ENCODE measurements at regions not wholly inside any gene's neighbourhood (a gene's known extent, or its start where the extent isn't known, plus 50 kb on each side); places are given as distances from the start of the nearest gene placed in this dataset.
"Not testable (repeated sequence)": the region's sequence is repeated elsewhere in the genome, so short reads cannot be mapped to it uniquely, and the experiment has no call there.

DNA sequence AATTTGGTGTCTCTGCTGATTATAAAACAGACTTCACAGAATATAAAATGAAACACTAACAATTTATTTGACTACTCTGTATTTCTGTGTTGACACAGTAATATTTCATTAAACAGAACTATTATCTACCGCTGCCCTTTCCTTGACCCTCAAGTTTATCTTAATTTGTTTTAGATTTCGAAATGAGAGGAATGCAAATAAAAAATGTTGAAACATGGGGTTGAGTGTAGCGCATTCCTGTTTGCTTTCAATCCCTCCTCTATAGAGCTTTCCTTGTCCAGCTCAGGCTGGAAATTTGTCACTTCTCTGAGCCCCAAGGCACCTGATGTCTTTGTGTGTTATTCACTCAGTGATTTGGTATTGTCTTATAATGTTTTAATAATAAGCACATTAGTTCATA is 550.2 kb downstream of the ZBBX start:
- H3K4me3 Mint-ChIP-seq: no peak overlapping the region
- H3K9me3 Mint-ChIP-seq: peaks cover 7 to 12% (median 11%) of the 10 kb centered on the region in 3 donors
- Histone ChIP-seq H3K9me3 (no peaks in the 10 kb centered on the region), H3K36me3 (ENCODE audit: control insufficient read depth in 2 of 2, extremely low read depth in 1 of 2, insufficient read depth in 1 of 2, low read length in 1 of 2) (no peaks in the 10 kb centered on the region), H3K4me3 (ENCODE audit: control insufficient read depth in 1 of 2, extremely low read depth in 1 of 2, low read length in 1 of 2) (no peak overlapping the region), H3K4me1 (ENCODE audit: control insufficient read depth in 1 of 2, extremely low read depth in 1 of 2, insufficient read depth in 2 of 2, low read length in 2 of 2) (no peaks in the 10 kb centered on the region), H3K27ac (ENCODE audit: low read length) (no peak overlapping the region), H3K27me3 (replicated peaks in 1 of 2; ENCODE audit: control insufficient read depth in 2 of 2, extremely low read depth in 1 of 2, insufficient read depth in 2 of 2, low read length in 1 of 2) (no peaks in the 10 kb centered on the region)
- ATAC-seq (replicated peaks in 1 of 4): no peak
- H3K36me3 Mint-ChIP-seq: no peaks in the 10 kb centered on the region
- no peaks in the 10 kb centered on the region for H3K4me1 Mint-ChIP-seq
- no CpG with 5 or more reads among the region's 3 CpGs for WGBS (ENCODE audit: insufficient coverage)
- DNase-seq: no peak
- CTCF ChIA-PET: no interaction called here
- H3K27ac Mint-ChIP-seq: no peak overlapping the region
- POLR2A ChIA-PET: no interaction called here
- no peaks in the 10 kb centered on the region for H3K27me3 Mint-ChIP-seq

DNA sequence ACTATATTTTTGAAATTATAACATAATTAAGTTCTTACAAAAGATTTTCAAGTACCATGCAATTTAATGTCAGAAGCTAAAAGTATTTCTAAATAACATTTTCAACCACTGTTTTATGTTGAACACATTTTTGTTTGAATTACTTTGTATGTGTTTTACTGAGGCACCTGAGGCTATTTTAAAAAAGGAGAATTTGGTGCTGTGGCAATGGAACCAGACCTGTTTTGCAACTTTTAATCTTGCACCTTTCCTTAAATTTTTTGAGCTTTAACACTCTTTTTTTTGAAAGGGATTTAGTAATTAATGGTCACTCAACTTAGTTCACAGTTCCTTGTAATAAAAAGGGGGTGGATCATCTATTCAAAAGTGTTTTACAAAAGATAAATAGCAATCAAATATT is 561.6 kb downstream of the ZBBX start:
- Histone ChIP-seq H3K27ac (ENCODE audit: low read length) (no peak overlapping the region), H3K4me1 (ENCODE audit: control insufficient read depth in 1 of 2, extremely low read depth in 1 of 2, insufficient read depth in 2 of 2, low read length in 2 of 2) (no peaks in the 10 kb centered on the region), H3K9me3 (no peaks in the 10 kb centered on the region), H3K36me3 (ENCODE audit: control insufficient read depth in 2 of 2, extremely low read depth in 1 of 2, insufficient read depth in 1 of 2, low read length in 1 of 2) (no peaks in the 10 kb centered on the region), H3K4me3 (ENCODE audit: control insufficient read depth in 1 of 2, extremely low read depth in 1 of 2, low read length in 1 of 2) (no peak overlapping the region), H3K27me3 (replicated peaks in 1 of 2; ENCODE audit: control insufficient read depth in 2 of 2, extremely low read depth in 1 of 2, insufficient read depth in 2 of 2, low read length in 1 of 2) (no peaks in the 10 kb centered on the region)
- Mint-ChIP-seq H3K4me1 (no peaks in the 10 kb centered on the region), H3K9me3 (peaks cover 0 to 14% (median 6%) of the 10 kb centered on the region in 3 donors), H3K27me3 (no peaks in the 10 kb centered on the region), H3K36me3 (no peaks in the 10 kb centered on the region), H3K27ac (no peak overlapping the region), H3K4me3 (no peak overlapping the region)
- POLR2A ChIA-PET: no interaction called here
- CTCF ChIA-PET: no interaction called here
- no peak for DNase-seq
- no peak for ATAC-seq (replicated peaks in 1 of 4)

DNA sequence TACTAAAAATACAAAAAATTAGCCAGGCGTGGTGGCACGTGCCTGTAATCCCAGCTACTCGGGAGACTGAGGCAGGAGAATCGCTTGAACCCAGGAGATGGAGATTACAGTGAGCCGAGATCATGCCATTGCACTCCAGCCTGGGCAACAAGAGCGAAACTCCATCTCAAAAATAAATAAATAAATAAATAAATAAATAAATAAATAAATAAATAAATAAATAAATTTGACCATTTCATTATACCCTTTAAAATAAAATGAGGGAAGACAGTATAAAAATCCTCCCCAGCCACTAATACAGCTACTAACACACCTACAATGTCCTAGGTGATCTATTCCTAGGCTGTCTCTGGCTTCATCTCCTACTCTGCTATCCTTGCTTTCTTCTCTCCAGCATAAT is 562.8 kb downstream of the ZBBX start:
- H3K9me3 ChIP-seq; H3K27ac Mint-ChIP-seq; CTCF ChIA-PET; POLR2A ChIA-PET; ATAC-seq (replicated peaks in 1 of 4); H3K36me3 ChIP-seq (ENCODE audit: control insufficient read depth in 2 of 2, extremely low read depth in 1 of 2, insufficient read depth in 1 of 2, low read length in 1 of 2); H3K27me3 Mint-ChIP-seq; H3K4me1 Mint-ChIP-seq; H3K27me3 ChIP-seq (replicated peaks in 1 of 2; ENCODE audit: control insufficient read depth in 2 of 2, extremely low read depth in 1 of 2, insufficient read depth in 2 of 2, low read length in 1 of 2); H3K4me1 ChIP-seq (ENCODE audit: control insufficient read depth in 1 of 2, extremely low read depth in 1 of 2, insufficient read depth in 2 of 2, low read length in 2 of 2); DNase-seq; H3K4me3 ChIP-seq (ENCODE audit: control insufficient read depth in 1 of 2, extremely low read depth in 1 of 2, low read length in 1 of 2); H3K27ac ChIP-seq (ENCODE audit: low read length); H3K4me3 Mint-ChIP-seq; H3K36me3 Mint-ChIP-seq: not testable (repeated sequence)
- H3K9me3 Mint-ChIP-seq: peaks cover 0 to 11% (median 6%) of the 10 kb centered on the region in 3 donors
- no CpG with 5 or more reads among the region's 6 CpGs for WGBS (ENCODE audit: insufficient coverage)

DNA sequence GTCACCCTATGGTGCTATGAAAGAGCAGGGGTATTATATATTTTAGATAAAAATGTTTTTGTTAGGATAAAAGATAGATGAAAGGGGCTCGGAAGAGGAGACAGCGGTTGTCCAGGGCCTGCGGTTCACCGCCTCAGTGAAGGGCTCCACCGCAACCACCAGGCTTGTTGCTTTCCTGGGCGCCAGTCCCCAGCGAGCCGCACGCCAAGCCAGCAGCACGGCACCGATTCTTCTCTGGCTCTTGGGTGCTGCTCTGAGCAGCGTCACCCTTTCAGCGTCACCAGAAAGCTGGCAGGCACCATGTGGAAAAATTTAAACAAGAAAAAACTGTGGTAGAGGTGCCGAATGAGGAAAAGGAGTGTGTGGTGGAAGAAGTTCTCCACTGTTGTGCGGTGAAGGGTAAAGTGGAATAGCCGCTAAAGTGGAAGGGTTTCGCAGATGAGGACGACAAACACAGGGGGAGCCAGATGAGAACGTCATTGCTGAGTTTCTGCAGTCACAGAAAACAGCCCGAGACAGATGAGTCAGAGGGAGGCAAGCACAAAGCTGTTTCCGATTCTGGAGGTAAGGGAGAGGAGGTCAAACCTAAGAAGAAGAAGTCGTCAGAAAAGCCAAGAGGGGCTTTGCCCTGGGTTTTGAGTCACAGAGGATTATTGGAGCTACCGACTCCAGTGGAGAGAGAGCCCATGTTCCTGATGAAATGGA is 569.2 kb downstream of the ZBBX start:
- Mint-ChIP-seq H3K27ac (no peak overlapping the region), H3K4me3 (no peak overlapping the region), H3K36me3 (no peaks in the 10 kb centered on the region), H3K27me3 (no peaks in the 10 kb centered on the region), H3K4me1 (no peaks in the 10 kb centered on the region), H3K9me3 (peaks cover 18 to 25% (median 24%) of the 10 kb centered on the region in 3 donors)
- DNase-seq (no peak), ATAC-seq (replicated peaks in 1 of 4) (no peak)
- ChIA-PET CTCF (no interaction called here), POLR2A (no interaction called here)
- Histone ChIP-seq H3K4me3 (ENCODE audit: control insufficient read depth in 1 of 2, extremely low read depth in 1 of 2, low read length in 1 of 2) (no peak overlapping the region), H3K27me3 (replicated peaks in 1 of 2; ENCODE audit: control insufficient read depth in 2 of 2, extremely low read depth in 1 of 2, insufficient read depth in 2 of 2, low read length in 1 of 2) (no peaks in the 10 kb centered on the region), H3K36me3 (ENCODE audit: control insufficient read depth in 2 of 2, extremely low read depth in 1 of 2, insufficient read depth in 1 of 2, low read length in 1 of 2) (no peaks in the 10 kb centered on the region), H3K4me1 (ENCODE audit: control insufficient read depth in 1 of 2, extremely low read depth in 1 of 2, insufficient read depth in 2 of 2, low read length in 2 of 2) (no peaks in the 10 kb centered on the region), H3K27ac (ENCODE audit: low read length) (no peak overlapping the region), H3K9me3 (no peaks in the 10 kb centered on the region)
- 87% methylated on average over 15 of the region's 23 CpGs for WGBS (ENCODE audit: insufficient coverage)

DNA sequence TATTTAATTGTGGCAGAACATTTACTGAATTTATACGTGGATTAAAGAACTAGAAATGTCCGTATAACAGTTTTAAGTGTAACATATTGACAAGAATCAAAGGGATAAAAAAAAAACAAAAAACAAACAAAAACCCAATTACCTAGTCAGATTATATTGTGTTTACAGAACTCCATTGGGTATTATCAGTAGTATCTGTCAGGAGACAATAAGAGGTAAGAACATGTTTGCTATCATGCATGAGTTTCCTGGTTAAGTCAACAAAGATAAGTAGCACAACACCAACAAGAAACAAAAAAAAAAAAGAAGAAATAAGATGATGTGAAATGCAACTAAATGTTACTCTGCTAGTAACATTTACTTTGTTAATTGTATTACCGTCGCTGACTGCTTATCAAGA is 570.6 kb downstream of the ZBBX start:
- Histone ChIP-seq H3K9me3 (no peaks in the 10 kb centered on the region), H3K27me3 (replicated peaks in 1 of 2; ENCODE audit: control insufficient read depth in 2 of 2, extremely low read depth in 1 of 2, insufficient read depth in 2 of 2, low read length in 1 of 2) (no peaks in the 10 kb centered on the region), H3K36me3 (ENCODE audit: control insufficient read depth in 2 of 2, extremely low read depth in 1 of 2, insufficient read depth in 1 of 2, low read length in 1 of 2) (no peaks in the 10 kb centered on the region), H3K27ac (ENCODE audit: low read length) (no peak overlapping the region), H3K4me1 (ENCODE audit: control insufficient read depth in 1 of 2, extremely low read depth in 1 of 2, insufficient read depth in 2 of 2, low read length in 2 of 2) (no peaks in the 10 kb centered on the region), H3K4me3 (ENCODE audit: control insufficient read depth in 1 of 2, extremely low read depth in 1 of 2, low read length in 1 of 2) (no peak overlapping the region)
- no peaks in the 10 kb centered on the region for H3K27me3 Mint-ChIP-seq
- no peaks in the 10 kb centered on the region for H3K36me3 Mint-ChIP-seq
- H3K9me3 Mint-ChIP-seq: peaks cover 20 to 25% (median 20%) of the 10 kb centered on the region in 3 donors
- H3K4me1 Mint-ChIP-seq: no peaks in the 10 kb centered on the region
- H3K27ac Mint-ChIP-seq: no peak overlapping the region
- POLR2A ChIA-PET: no interaction called here
- WGBS (ENCODE audit: insufficient coverage): no CpG with 5 or more reads among the region's 4 CpGs
- no peak overlapping the region for H3K4me3 Mint-ChIP-seq
- ATAC-seq (replicated peaks in 1 of 4) (no peak), DNase-seq (no peak)
- CTCF ChIA-PET: no interaction called here

DNA sequence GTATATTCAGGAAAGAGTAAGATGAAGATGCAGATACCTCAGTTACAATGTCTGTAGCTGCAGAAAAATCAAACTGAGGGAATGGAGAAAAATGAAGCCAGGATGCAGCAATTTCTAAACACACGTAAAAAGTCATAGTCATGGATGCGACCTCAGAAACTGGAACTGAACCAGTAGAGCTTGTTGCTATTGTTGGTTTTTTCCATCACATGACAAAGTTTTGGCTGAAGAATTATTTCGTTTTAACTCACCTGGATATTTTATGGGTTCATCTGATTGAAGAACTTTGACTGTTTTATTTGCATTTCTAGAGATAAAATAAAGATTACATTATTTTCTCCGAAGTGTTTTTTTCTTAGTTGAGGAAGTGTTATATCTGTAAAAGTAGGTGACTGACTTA is 591.2 kb downstream of the ZBBX start:
- H3K27me3 Mint-ChIP-seq: no peaks in the 10 kb centered on the region
- Histone ChIP-seq H3K27ac (ENCODE audit: low read length) (no peak overlapping the region), H3K4me3 (ENCODE audit: control insufficient read depth in 1 of 2, extremely low read depth in 1 of 2, low read length in 1 of 2) (no peak overlapping the region), H3K9me3 (no peaks in the 10 kb centered on the region), H3K4me1 (ENCODE audit: control insufficient read depth in 1 of 2, extremely low read depth in 1 of 2, insufficient read depth in 2 of 2, low read length in 2 of 2) (no peaks in the 10 kb centered on the region), H3K36me3 (ENCODE audit: control insufficient read depth in 2 of 2, extremely low read depth in 1 of 2, insufficient read depth in 1 of 2, low read length in 1 of 2) (no peaks in the 10 kb centered on the region), H3K27me3 (replicated peaks in 1 of 2; ENCODE audit: control insufficient read depth in 2 of 2, extremely low read depth in 1 of 2, insufficient read depth in 2 of 2, low read length in 1 of 2) (no peaks in the 10 kb centered on the region)
- DNase-seq (no peak), ATAC-seq (replicated peaks in 1 of 4) (no peak)
- H3K27ac Mint-ChIP-seq: no peak overlapping the region
- no peaks in the 10 kb centered on the region for H3K36me3 Mint-ChIP-seq
- ChIA-PET CTCF (interaction anchor here in 1 of 2 donors (0.6 kb wide), 1 partner anchor 1356 kb away, joined by 4 read pairs; no protein-coding TSS in a partner anchor), POLR2A (no interaction called here)
- H3K4me3 Mint-ChIP-seq: no peak overlapping the region
- H3K4me1 Mint-ChIP-seq: no peaks in the 10 kb centered on the region
- 100% methylated on average over 2 of the region's 4 CpGs for WGBS (ENCODE audit: insufficient coverage)
- H3K9me3 Mint-ChIP-seq: peaks cover 8 to 12% (median 11%) of the 10 kb centered on the region in 3 donors

DNA sequence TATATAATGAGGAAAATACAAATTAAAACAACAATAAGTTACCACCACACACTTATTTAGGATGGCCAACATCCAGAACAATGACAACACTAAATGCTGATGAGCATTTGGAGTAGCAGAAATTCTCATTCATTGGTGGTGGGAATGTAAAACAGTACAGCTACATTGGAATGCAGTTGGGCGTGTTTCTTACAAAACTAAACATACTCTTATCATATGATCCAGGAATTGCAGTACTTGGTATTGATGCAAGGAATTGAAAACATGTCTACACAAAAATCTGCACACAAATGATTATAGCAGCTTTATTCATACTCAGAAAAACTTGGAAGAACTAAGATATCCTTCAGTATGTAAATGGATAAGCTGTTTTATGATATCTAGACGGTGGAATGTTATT is 594.2 kb downstream of the ZBBX start:
- Histone ChIP-seq H3K4me3 (ENCODE audit: control insufficient read depth in 1 of 2, extremely low read depth in 1 of 2, low read length in 1 of 2) (no peak overlapping the region), H3K4me1 (ENCODE audit: control insufficient read depth in 1 of 2, extremely low read depth in 1 of 2, insufficient read depth in 2 of 2, low read length in 2 of 2) (no peaks in the 10 kb centered on the region), H3K9me3 (no peaks in the 10 kb centered on the region), H3K27ac (ENCODE audit: low read length) (no peak overlapping the region), H3K36me3 (ENCODE audit: control insufficient read depth in 2 of 2, extremely low read depth in 1 of 2, insufficient read depth in 1 of 2, low read length in 1 of 2) (no peaks in the 10 kb centered on the region), H3K27me3 (replicated peaks in 1 of 2; ENCODE audit: control insufficient read depth in 2 of 2, extremely low read depth in 1 of 2, insufficient read depth in 2 of 2, low read length in 1 of 2) (no peaks in the 10 kb centered on the region)
- POLR2A ChIA-PET: no interaction called here
- Mint-ChIP-seq H3K27me3 (no peaks in the 10 kb centered on the region), H3K4me3 (no peak overlapping the region), H3K36me3 (no peaks in the 10 kb centered on the region), H3K27ac (no peak overlapping the region), H3K9me3 (peaks cover 19 to 28% (median 22%) of the 10 kb centered on the region in 3 donors), H3K4me1 (no peaks in the 10 kb centered on the region)
- WGBS (ENCODE audit: insufficient coverage): no CpG with 5 or more reads among the region's 2 CpGs
- no peak for DNase-seq
- CTCF ChIA-PET: no interaction called here
- ATAC-seq (replicated peaks in 1 of 4): no peak
